ENCODE measurements at regions not wholly inside any gene's neighbourhood (a gene's known extent, or its start where the extent isn't known, plus 50 kb on each side); places are given as distances from the start of the nearest gene placed in this dataset.
"Not testable (repeated sequence)": the region's sequence is repeated elsewhere in the genome, so short reads cannot be mapped to it uniquely, and the experiment has no call there.

DNA sequence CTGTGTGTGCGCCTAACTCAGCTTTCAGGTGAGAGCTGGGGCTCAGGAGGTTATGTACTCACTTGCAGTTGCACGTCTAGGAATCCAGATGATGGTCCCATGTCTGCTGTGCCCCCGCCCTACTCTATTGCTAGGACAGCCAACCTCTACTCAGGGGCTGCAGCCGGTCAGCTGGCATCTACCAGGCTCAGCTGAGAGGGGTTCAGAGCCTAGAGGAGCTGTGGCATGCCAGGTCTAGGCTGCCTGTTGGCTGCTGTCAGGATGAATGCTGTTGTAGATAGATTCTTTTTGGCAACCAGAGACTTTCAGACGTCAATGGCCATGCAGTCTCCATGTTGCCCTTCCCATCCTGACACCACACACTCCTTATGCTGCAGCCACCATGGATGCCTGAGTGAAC lies 214.5 kb downstream of the RTP5 start:
- H2BK12ac ChIP-seq (ENCODE audit: low read depth, low read length); H3K27me3 ChIP-seq (replicated peaks in 1 of 4; ENCODE audit: control insufficient read depth in 3 of 4, extremely low read depth in 1 of 4, insufficient read depth in 3 of 4, low read length in 3 of 4); H2AFZ ChIP-seq (ENCODE audit: low read length); H4K5ac ChIP-seq (ENCODE audit: insufficient read length, low read depth, low read length); H2BK20ac ChIP-seq (ENCODE audit: low read length); POLR2A ChIA-PET (ENCODE audit: partially characterized antibody); H4K20me1 ChIP-seq (replicated peaks in 1 of 2; ENCODE audit: control insufficient read depth in 1 of 2, insufficient read depth in 2 of 2, low read length in 2 of 2); H3K9me3 ChIP-seq (ENCODE audit: insufficient read depth in 2 of 2, low read depth in 1 of 2, low read length in 1 of 2); FAIRE-seq; H3K18ac ChIP-seq (ENCODE audit: extremely low read depth, low read length); H3K23ac ChIP-seq (ENCODE audit: insufficient read length); H4K91ac ChIP-seq (replicated peaks; ENCODE audit: insufficient read length, low read length); H2BK120ac ChIP-seq (replicated peaks; ENCODE audit: low read depth, low read length); H3K4me2 ChIP-seq (ENCODE audit: insufficient read depth in 1 of 2, low read depth in 2 of 2, low read length in 2 of 2); H2BK15ac ChIP-seq (ENCODE audit: low read length); H3K36me3 ChIP-seq (ENCODE audit: control insufficient read depth in 2 of 4, insufficient read depth in 4 of 4, low read length in 3 of 4); H3K56ac ChIP-seq (replicated peaks; ENCODE audit: insufficient read length, low read depth, low read length); H3K4me3 ChIP-seq (ENCODE audit: extremely low read depth in 1 of 4, insufficient read depth in 2 of 4, low read depth in 3 of 4, low read length in 4 of 4); H3K9ac ChIP-seq (replicated peaks in 1 of 4; ENCODE audit: extremely low read depth in 1 of 4, low read depth in 3 of 4, low read length in 3 of 4); H3K79me1 ChIP-seq (ENCODE audit: low read depth, low read length); H3K79me2 ChIP-seq (ENCODE audit: control insufficient read depth in 1 of 2, insufficient read depth in 2 of 2, low read length in 2 of 2); H3K14ac ChIP-seq (ENCODE audit: insufficient read length); DNase-seq (ENCODE audit: low read depth in 1 of 2, low spot score in 2 of 2); H2BK5ac ChIP-seq (ENCODE audit: low read depth, low read length); H3K27ac ChIP-seq (ENCODE audit: low read depth, low read length); H2AK5ac ChIP-seq (ENCODE audit: low read depth, low read length); H3K23me2 ChIP-seq (ENCODE audit: low read depth, low read length); CTCF ChIA-PET (ENCODE audit: partially characterized antibody); H3K4me1 ChIP-seq (replicated peaks in 1 of 4; ENCODE audit: control insufficient read depth in 3 of 4, insufficient read depth in 4 of 4, low read length in 3 of 4); H3K4ac ChIP-seq (replicated peaks; ENCODE audit: insufficient read length, low read depth, low read length); H4K8ac ChIP-seq (ENCODE audit: extremely low read depth, insufficient read depth, low read length): not testable (repeated sequence)
- 72% methylated on average over 5 of the region's 5 CpGs; no CpG with 5 or more reads in 1 of the 2 experiments for WGBS, 2 experiments (ENCODE audit: extremely low coverage in 1 of 2, insufficient coverage in 1 of 2, insufficient read length in 1 of 2, insufficient replicate concordance in 2 of 2, low coverage in 1 of 2, low lambda C conversion rate in 2 of 2, missing lambda C conversion rate in 1 of 2)

GRCh38 chr2:242085024-242085674 lies 215.6 kb downstream of the RTP5 start:
- POLR2A ChIA-PET (ENCODE audit: partially characterized antibody); H3K79me2 ChIP-seq (ENCODE audit: control insufficient read depth in 1 of 2, insufficient read depth in 2 of 2, low read length in 2 of 2); H3K9me3 ChIP-seq (ENCODE audit: insufficient read depth in 2 of 2, low read depth in 1 of 2, low read length in 1 of 2); H3K18ac ChIP-seq (ENCODE audit: extremely low read depth, low read length); H4K91ac ChIP-seq (replicated peaks; ENCODE audit: insufficient read length, low read length); DNase-seq (ENCODE audit: low read depth in 1 of 2, low spot score in 2 of 2); H3K4me2 ChIP-seq (ENCODE audit: insufficient read depth in 1 of 2, low read depth in 2 of 2, low read length in 2 of 2); CTCF ChIA-PET (ENCODE audit: partially characterized antibody); H2BK15ac ChIP-seq (ENCODE audit: low read length); H4K5ac ChIP-seq (ENCODE audit: insufficient read length, low read depth, low read length); H3K4me3 ChIP-seq (ENCODE audit: extremely low read depth in 1 of 4, insufficient read depth in 2 of 4, low read depth in 3 of 4, low read length in 4 of 4); H3K4me1 ChIP-seq (replicated peaks in 1 of 4; ENCODE audit: control insufficient read depth in 3 of 4, insufficient read depth in 4 of 4, low read length in 3 of 4); H3K56ac ChIP-seq (replicated peaks; ENCODE audit: insufficient read length, low read depth, low read length); H2BK12ac ChIP-seq (ENCODE audit: low read depth, low read length); H2BK120ac ChIP-seq (replicated peaks; ENCODE audit: low read depth, low read length); H3K9ac ChIP-seq (replicated peaks in 1 of 4; ENCODE audit: extremely low read depth in 1 of 4, low read depth in 3 of 4, low read length in 3 of 4); H3K36me3 ChIP-seq (ENCODE audit: control insufficient read depth in 2 of 4, insufficient read depth in 4 of 4, low read length in 3 of 4); H3K27me3 ChIP-seq (replicated peaks in 1 of 4; ENCODE audit: control insufficient read depth in 3 of 4, extremely low read depth in 1 of 4, insufficient read depth in 3 of 4, low read length in 3 of 4); H4K20me1 ChIP-seq (replicated peaks in 1 of 2; ENCODE audit: control insufficient read depth in 1 of 2, insufficient read depth in 2 of 2, low read length in 2 of 2); H3K23me2 ChIP-seq (ENCODE audit: low read depth, low read length); H2BK20ac ChIP-seq (ENCODE audit: low read length); H3K27ac ChIP-seq (ENCODE audit: low read depth, low read length); H3K79me1 ChIP-seq (ENCODE audit: low read depth, low read length); H2AFZ ChIP-seq (ENCODE audit: low read length); H3K4ac ChIP-seq (replicated peaks; ENCODE audit: insufficient read length, low read depth, low read length); FAIRE-seq; H4K8ac ChIP-seq (ENCODE audit: extremely low read depth, insufficient read depth, low read length); H3K23ac ChIP-seq (ENCODE audit: insufficient read length); H2BK5ac ChIP-seq (ENCODE audit: low read depth, low read length); H3K14ac ChIP-seq (ENCODE audit: insufficient read length); H2AK5ac ChIP-seq (ENCODE audit: low read depth, low read length): not testable (repeated sequence)
- WGBS, 2 experiments (ENCODE audit: extremely low coverage in 1 of 2, insufficient coverage in 1 of 2, insufficient read length in 1 of 2, insufficient replicate concordance in 2 of 2, low coverage in 1 of 2, low lambda C conversion rate in 2 of 2, missing lambda C conversion rate in 1 of 2): 58% methylated on average over 4 of the region's 14 CpGs; no CpG with 5 or more reads in 1 of the 2 experiments

Measured in H1 (cell line).